ENCODE measurements at regions not wholly inside any gene's neighbourhood (a gene's known extent, or its start where the extent isn't known, plus 50 kb on each side); places are given as distances from the start of the nearest gene placed in this dataset.

DNA sequence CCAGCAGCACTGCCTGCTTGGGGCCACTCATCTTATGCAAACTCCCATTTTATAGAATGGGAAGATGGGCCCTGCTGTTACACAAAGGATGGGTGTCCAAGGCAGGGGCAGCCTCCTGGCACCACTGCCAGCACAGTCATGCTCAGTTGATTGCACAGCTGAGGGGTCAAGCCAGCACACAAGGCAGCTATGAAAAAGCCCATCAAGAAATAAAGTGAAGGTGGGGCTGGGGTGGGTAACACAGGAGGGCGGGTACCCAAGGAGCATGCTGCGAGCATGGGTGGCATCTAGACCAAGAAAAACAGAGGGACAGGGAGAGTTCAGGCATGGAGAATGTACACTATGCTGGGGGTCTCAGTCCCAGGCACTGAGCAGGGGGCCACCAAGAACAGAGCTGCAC, 74.7 kb upstream of the UNC5B start:
- TF ChIP-seq, protein P1, sequence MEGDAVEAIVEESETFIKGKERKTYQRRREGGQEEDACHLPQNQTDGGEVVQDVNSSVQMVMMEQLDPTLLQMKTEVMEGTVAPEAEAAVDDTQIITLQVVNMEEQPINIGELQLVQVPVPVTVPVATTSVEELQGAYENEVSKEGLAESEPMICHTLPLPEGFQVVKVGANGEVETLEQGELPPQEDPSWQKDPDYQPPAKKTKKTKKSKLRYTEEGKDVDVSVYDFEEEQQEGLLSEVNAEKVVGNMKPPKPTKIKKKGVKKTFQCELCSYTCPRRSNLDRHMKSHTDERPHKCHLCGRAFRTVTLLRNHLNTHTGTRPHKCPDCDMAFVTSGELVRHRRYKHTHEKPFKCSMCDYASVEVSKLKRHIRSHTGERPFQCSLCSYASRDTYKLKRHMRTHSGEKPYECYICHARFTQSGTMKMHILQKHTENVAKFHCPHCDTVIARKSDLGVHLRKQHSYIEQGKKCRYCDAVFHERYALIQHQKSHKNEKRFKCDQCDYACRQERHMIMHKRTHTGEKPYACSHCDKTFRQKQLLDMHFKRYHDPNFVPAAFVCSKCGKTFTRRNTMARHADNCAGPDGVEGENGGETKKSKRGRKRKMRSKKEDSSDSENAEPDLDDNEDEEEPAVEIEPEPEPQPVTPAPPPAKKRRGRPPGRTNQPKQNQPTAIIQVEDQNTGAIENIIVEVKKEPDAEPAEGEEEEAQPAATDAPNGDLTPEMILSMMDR (conservative IDR thresholded peaks at IDR 0.05; ENCODE audit: low read depth, low read length), result no peak
- TF ChIP-seq, protein P2, sequence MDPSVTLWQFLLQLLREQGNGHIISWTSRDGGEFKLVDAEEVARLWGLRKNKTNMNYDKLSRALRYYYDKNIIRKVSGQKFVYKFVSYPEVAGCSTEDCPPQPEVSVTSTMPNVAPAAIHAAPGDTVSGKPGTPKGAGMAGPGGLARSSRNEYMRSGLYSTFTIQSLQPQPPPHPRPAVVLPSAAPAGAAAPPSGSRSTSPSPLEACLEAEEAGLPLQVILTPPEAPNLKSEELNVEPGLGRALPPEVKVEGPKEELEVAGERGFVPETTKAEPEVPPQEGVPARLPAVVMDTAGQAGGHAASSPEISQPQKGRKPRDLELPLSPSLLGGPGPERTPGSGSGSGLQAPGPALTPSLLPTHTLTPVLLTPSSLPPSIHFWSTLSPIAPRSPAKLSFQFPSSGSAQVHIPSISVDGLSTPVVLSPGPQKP (IDR thresholded peaks at IDR 0.05; ENCODE audit: borderline replicate concordance, low read depth, low read length), result no peak
- no peak for TF ChIP-seq CEBPB (IDR thresholded peaks at IDR 0.05; ENCODE audit: low read depth, low read length)
- TF ChIP-seq POLR2A (IDR thresholded peaks at IDR 0.05; ENCODE audit: low read depth, low read length), result no peak
- no peak for TF ChIP-seq MAFK (IDR thresholded peaks at IDR 0.05; ENCODE audit: low read depth, low read length)
- TF ChIP-seq BHLHE40 (IDR thresholded peaks at IDR 0.05; ENCODE audit: low read depth, low read length), result no peak

All from IMR-90 (cell line).